Panc1 (cell line): ENCODE measurements at regions not wholly inside any gene's neighbourhood (a gene's known extent, or its start where the extent isn't known, plus 50 kb on each side); places are given as distances from the start of the nearest gene placed in this dataset.

Experiments
- ATAC-seq: fragments of 200-7000 bp; cut with Tn5 transposase; 2 replicates; pipeline ENCODE4 v1.9.1; 2020; ENCODE audit warnings: mild to moderate bottlenecking, moderate library complexity
- BruUV-seq: library from RNA; stranded (reverse); fragments of 400-500 nt; replicated peaks from 2 replicates; lab custom pipeline; 2021; lab: Mats Ljungman, UMichigan
- CTCF ChIA-PET: fragments of 300-600 bp; sonication (Branson Sonifier 250); formaldehyde crosslinking; loops from one replicate; lab custom pipeline; 2022; ENCODE audit warnings: antibody characterized with exemption; lab: Charles Lee
- POLR2A ChIA-PET: fragments of 300-600 bp; sonication (Branson Sonifier 250); formaldehyde crosslinking; loops from one replicate; lab custom pipeline; 2022; ENCODE audit warnings: antibody characterized with exemption; lab: Charles Lee
- DNase-seq: peaks from one replicate; pipeline ENCODE4 v3.0.0-alpha.2; 2010; ENCODE audit warnings: low read depth, low spot score
- H3K27ac ChIP-seq: 2 replicates; pipeline ENCODE4 v1.5.1; 2011; ENCODE audit warnings: mild to moderate bottlenecking, low read length, inconsistent platforms
- H3K27me3 ChIP-seq: fragments of 200-500 bp; sonication (Bioruptor generic); 2 replicates; pipeline ENCODE4 v1.6.0; 2014; ENCODE audit warnings: low read length, inconsistent platforms; ENCODE audit not compliant: control insufficient read depth, insufficient read depth
- H3K36me3 ChIP-seq: fragments of 200-500 bp; sonication (Bioruptor generic); 2 replicates; pipeline ENCODE4 v1.5.1; 2014; ENCODE audit warnings: inconsistent platforms, mild to moderate bottlenecking, low read length, moderate library complexity; ENCODE audit not compliant: control insufficient read depth, insufficient read depth
- H3K4me1 ChIP-seq: 2 replicates; pipeline ENCODE4 v1.5.1; 2011; ENCODE audit warnings: inconsistent platforms, mild to moderate bottlenecking, low read length, moderate library complexity; ENCODE audit not compliant: control insufficient read depth, insufficient read depth
- H3K4me3 ChIP-seq, 2 experiments: 2 replicates each; pipeline ENCODE4 v1.5.1; 2011 to 2012; ENCODE audit warnings: low read depth in 2 of 2, low read length in 2 of 2, mild to moderate bottlenecking in 2 of 2, inconsistent platforms in 1 of 2, moderate library complexity in 1 of 2
- H3K9me3 ChIP-seq: fragments of 200-500 bp; sonication (Bioruptor generic); 2 replicates; pipeline ENCODE4 v1.5.1; 2014; ENCODE audit warnings: low read depth, mild to moderate bottlenecking, inconsistent platforms, low read length, moderate library complexity; ENCODE audit not compliant: control insufficient read depth, insufficient read depth
- CTCF ChIP-seq: fragments of 450-650 bp; IDR thresholded peaks from 2 replicates; pipeline ENCODE4 v1.5.1; 2017; ENCODE audit warnings: mild to moderate bottlenecking
- POLR2AphosphoS5 ChIP-seq: IDR thresholded peaks from 2 replicates; pipeline ENCODE4 v1.6.1; 2012; ENCODE audit warnings: mild to moderate bottlenecking, low read depth, low read length, moderate library complexity
- REST ChIP-seq, 2 experiments: IDR thresholded peaks; 2 replicates each; pipeline ENCODE4 v1.6.1; 2011 to 2012; ENCODE audit warnings: low read depth in 2 of 2, control low read depth in 1 of 2, low read length in 1 of 2, mild to moderate bottlenecking in 1 of 2, moderate library complexity in 1 of 2; ENCODE audit not compliant: insufficient read depth in 1 of 2
- SIN3A ChIP-seq: IDR thresholded peaks from 2 replicates; pipeline ENCODE4 v1.6.1; 2012; ENCODE audit warnings: low read depth, mild to moderate bottlenecking, low read length, moderate library complexity, borderline replicate concordance; ENCODE audit not compliant: insufficient read depth
- TCF7L2 ChIP-seq: IDR thresholded peaks from 2 replicates; pipeline ENCODE4 v1.6.1; 2011; ENCODE audit warnings: mild to moderate bottlenecking, low read depth, low read length, inconsistent platforms
- in situ Hi-C: cut with HindIII; loops from 2 replicates; pipeline ENCODE4 v1.10.0; 2016; ENCODE audit warnings: low sequenced_read_pairs, low pct_unique_long_range_greater_than_20kb
- intact Hi-C: fragments of 100-400 bp; cut with micrococcal nuclease; formaldehyde crosslinking; loops from one replicate; pipeline ENCODE4 v1.10.0; 2022; ENCODE audit not compliant: unreplicated experiment

GRCh38 chr7:25711940-25712339, 440.1 kb upstream of the NFE2L3 start:
- Histone ChIP-seq H3K9me3 (no peaks in the 10 kb centered on the region), H3K27me3 (no peaks in the 10 kb centered on the region), H3K4me3 (no peak overlapping the region), H3K4me1 (no peaks in the 10 kb centered on the region), H3K36me3 (no peaks in the 10 kb centered on the region), H3K27ac (no peak overlapping the region)
- TF ChIP-seq POLR2AphosphoS5 (no peak), CTCF (no peak), REST (IDR thresholded peaks at IDR 0.05; ENCODE audit: insufficient read depth in 1 of 2, low read depth in 2 of 2, low read length in 1 of 2) (no peak), SIN3A (no peak), TCF7L2 (no peak)
- no peak for DNase-seq
- intact Hi-C loops, result no loop called here
- no peak for ATAC-seq
- ChIA-PET POLR2A (no interaction called here), CTCF (no interaction called here)
- BruUV-seq, result no TSS peak
- in situ Hi-C loops, result no loop called here

GRCh38 chr7:25712500-25712899, 439.5 kb upstream of the NFE2L3 start:
- H3K4me3 ChIP-seq, result no peak overlapping the region
- DNase-seq (no peak), ATAC-seq (no peak)
- H3K27me3 ChIP-seq, result no peaks in the 10 kb centered on the region
- TF ChIP-seq SIN3A, result no peak
- TF ChIP-seq POLR2AphosphoS5, result no peak
- TF ChIP-seq CTCF, result no peak
- TF ChIP-seq TCF7L2, result no peak
- no peak for TF ChIP-seq REST (IDR thresholded peaks at IDR 0.05; ENCODE audit: insufficient read depth in 1 of 2, low read depth in 2 of 2, low read length in 1 of 2)
- CTCF ChIA-PET, result no interaction called here
- in situ Hi-C loops (no loop called here), intact Hi-C loops (no loop called here)
- no peaks in the 10 kb centered on the region for H3K4me1 ChIP-seq
- H3K9me3 ChIP-seq, result no peaks in the 10 kb centered on the region
- H3K36me3 ChIP-seq, result no peaks in the 10 kb centered on the region
- no peak overlapping the region for H3K27ac ChIP-seq
- POLR2A ChIA-PET, result no interaction called here
- BruUV-seq, result no TSS peak
